ENCODE measurements at regions not wholly inside any gene's neighbourhood (a gene's known extent, or its start where the extent isn't known, plus 50 kb on each side); places are given as distances from the start of the nearest gene placed in this dataset.
"Not testable (repeated sequence)": the region's sequence is repeated elsewhere in the genome, so short reads cannot be mapped to it uniquely, and the experiment has no call there.

- no peak for DNase-seq (ENCODE audit: low spot score)
These were observed 266.0 kb downstream of the RAD51AP2 start for GRCh38 chr2:17252258-17252657.

- no peak for DNase-seq (ENCODE audit: low spot score)
These were observed 267.1 kb downstream of the RAD51AP2 start for GRCh38 chr2:17251171-17251570.

- no peak for DNase-seq (ENCODE audit: low spot score)
These were observed 269.0 kb downstream of the RAD51AP2 start for GRCh38 chr2:17249249-17249648.

GRCh38 chr2:17245906-17246305 is 272.3 kb downstream of the RAD51AP2 start:
- DNase-seq (ENCODE audit: low spot score) = no peak

GRCh38 chr2:17242813-17243485 is 275.3 kb downstream of the RAD51AP2 start:
- no peak for DNase-seq (ENCODE audit: low spot score)

- DNase-seq (ENCODE audit: low spot score) = no peak
These were observed 278.7 kb downstream of the RAD51AP2 start for GRCh38 chr2:17239550-17239949.

GRCh38 chr2:17235167-17235566 is 283.1 kb downstream of the RAD51AP2 start:
- no peak for DNase-seq (ENCODE audit: low spot score)

- DNase-seq (ENCODE audit: low spot score) = no peak
These were observed 285.3 kb downstream of the RAD51AP2 start for GRCh38 chr2:17232776-17233556.

- no peak for DNase-seq (ENCODE audit: low spot score)
These were observed 286.8 kb downstream of the RAD51AP2 start for GRCh38 chr2:17231394-17231965.

- no peak for DNase-seq (ENCODE audit: low spot score)
These were observed 288.8 kb downstream of the RAD51AP2 start for GRCh38 chr2:17229414-17229813.

GRCh38 chr2:17228461-17228860 is 289.8 kb downstream of the RAD51AP2 start:
- no peak for DNase-seq (ENCODE audit: low spot score)

- no peak for DNase-seq (ENCODE audit: low spot score)
These were observed 290.4 kb downstream of the RAD51AP2 start for GRCh38 chr2:17227856-17228255.

GRCh38 chr2:17226941-17227490 is 291.2 kb downstream of the RAD51AP2 start:
- no peak for DNase-seq (ENCODE audit: low spot score)

GRCh38 chr2:17223211-17223610 is 295.0 kb downstream of the RAD51AP2 start:
- no peak for DNase-seq (ENCODE audit: low spot score)

GRCh38 chr2:17208511-17208910 is 309.7 kb downstream of the RAD51AP2 start:
- no peak for DNase-seq (ENCODE audit: low spot score)

- no peak for DNase-seq (ENCODE audit: low spot score)
These were observed 311.5 kb downstream of the RAD51AP2 start for GRCh38 chr2:17206771-17207170.

GRCh38 chr2:17204214-17204613 is 314.0 kb downstream of the RAD51AP2 start:
- DNase-seq (ENCODE audit: low spot score) = not testable (repeated sequence)

- not testable (repeated sequence) for DNase-seq (ENCODE audit: low spot score)
These were observed 315.6 kb downstream of the RAD51AP2 start for GRCh38 chr2:17202628-17203027.

GRCh38 chr2:17199741-17200140 is 318.5 kb downstream of the RAD51AP2 start:
- no peak for DNase-seq (ENCODE audit: low spot score)

- DNase-seq (ENCODE audit: low spot score) = no peak
These were observed 321.9 kb downstream of the RAD51AP2 start for GRCh38 chr2:17196380-17196779.

GRCh38 chr2:17195016-17195415 is 323.2 kb downstream of the RAD51AP2 start:
- no peak for DNase-seq (ENCODE audit: low spot score)

GRCh38 chr2:17194083-17194482 is 324.2 kb downstream of the RAD51AP2 start:
- DNase-seq (ENCODE audit: low spot score) = no peak

GRCh38 chr2:17193433-17193890 is 324.8 kb downstream of the RAD51AP2 start:
- DNase-seq (ENCODE audit: low spot score) = not testable (repeated sequence)
